Choroid plexus epithelial cell (primary cell): ENCODE measurements at regions not wholly inside any gene's neighbourhood (a gene's known extent, or its start where the extent isn't known, plus 50 kb on each side); places are given as distances from the start of the nearest gene placed in this dataset.

Experiments
- DNase-seq: peaks from one replicate; pipeline ENCODE4 v3.0.0-alpha.2; 2010; ENCODE audit warnings: low read depth
- H3K4me3 ChIP-seq: 2 replicates; pipeline ENCODE4 v1.5.1; 2011; ENCODE audit warnings: low read depth, mild to moderate bottlenecking, control low read depth, low read length, moderate library complexity
- TF ChIP-seq, protein P1 (sequence below): conservative IDR thresholded peaks from 2 replicates; pipeline ENCODE4 v1.5.1; 2011; ENCODE audit warnings: low read depth, mild to moderate bottlenecking, control low read depth, inconsistent platforms, low read length, moderate library complexity

DNA sequence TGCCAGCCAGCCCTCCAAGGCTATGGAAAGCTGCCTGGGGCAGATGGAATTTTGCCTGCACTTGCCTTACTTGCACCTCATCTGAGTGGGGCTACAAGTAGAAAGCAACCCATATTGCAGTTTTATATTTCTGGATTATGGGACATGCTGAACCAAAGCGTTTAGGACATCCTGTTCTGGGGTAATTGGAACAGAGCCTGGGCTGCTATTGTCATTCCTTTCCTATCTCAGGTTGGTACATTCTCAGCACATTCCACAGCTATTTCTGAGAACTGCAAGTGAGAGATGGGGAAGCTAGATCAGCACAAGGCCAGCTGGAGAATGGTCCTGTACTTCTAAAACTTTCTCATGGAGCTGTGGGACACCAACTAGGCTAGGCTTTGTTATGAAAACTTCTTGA is 713.8 kb downstream of the KCNT2 start:
- TF ChIP-seq, protein P1, sequence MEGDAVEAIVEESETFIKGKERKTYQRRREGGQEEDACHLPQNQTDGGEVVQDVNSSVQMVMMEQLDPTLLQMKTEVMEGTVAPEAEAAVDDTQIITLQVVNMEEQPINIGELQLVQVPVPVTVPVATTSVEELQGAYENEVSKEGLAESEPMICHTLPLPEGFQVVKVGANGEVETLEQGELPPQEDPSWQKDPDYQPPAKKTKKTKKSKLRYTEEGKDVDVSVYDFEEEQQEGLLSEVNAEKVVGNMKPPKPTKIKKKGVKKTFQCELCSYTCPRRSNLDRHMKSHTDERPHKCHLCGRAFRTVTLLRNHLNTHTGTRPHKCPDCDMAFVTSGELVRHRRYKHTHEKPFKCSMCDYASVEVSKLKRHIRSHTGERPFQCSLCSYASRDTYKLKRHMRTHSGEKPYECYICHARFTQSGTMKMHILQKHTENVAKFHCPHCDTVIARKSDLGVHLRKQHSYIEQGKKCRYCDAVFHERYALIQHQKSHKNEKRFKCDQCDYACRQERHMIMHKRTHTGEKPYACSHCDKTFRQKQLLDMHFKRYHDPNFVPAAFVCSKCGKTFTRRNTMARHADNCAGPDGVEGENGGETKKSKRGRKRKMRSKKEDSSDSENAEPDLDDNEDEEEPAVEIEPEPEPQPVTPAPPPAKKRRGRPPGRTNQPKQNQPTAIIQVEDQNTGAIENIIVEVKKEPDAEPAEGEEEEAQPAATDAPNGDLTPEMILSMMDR = no peak
- no peak overlapping the region for H3K4me3 ChIP-seq
- peak; percentile 86 for DNase-seq

DNA sequence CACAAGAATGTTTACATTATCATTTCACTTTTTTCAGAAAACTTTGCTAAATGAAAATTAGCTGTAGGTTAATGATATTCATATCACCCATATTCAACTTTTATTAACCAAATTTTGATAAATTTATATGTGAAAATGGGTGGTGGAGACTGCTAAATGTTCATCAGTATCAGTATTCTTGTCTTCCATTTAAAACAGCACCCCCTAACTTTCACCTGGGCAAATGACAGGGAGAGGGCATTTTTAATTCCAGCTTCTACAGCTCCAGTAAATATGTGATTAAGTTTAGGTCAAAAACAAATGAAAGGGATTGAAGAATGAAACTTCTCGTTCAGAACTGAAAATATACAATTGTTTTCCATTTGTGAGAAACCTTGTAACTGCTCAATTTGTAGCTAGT is 722.2 kb downstream of the KCNT2 start:
- TF ChIP-seq, protein P1 = peak; percentile 14
- DNase-seq = no peak
- no peak overlapping the region for H3K4me3 ChIP-seq

DNA sequence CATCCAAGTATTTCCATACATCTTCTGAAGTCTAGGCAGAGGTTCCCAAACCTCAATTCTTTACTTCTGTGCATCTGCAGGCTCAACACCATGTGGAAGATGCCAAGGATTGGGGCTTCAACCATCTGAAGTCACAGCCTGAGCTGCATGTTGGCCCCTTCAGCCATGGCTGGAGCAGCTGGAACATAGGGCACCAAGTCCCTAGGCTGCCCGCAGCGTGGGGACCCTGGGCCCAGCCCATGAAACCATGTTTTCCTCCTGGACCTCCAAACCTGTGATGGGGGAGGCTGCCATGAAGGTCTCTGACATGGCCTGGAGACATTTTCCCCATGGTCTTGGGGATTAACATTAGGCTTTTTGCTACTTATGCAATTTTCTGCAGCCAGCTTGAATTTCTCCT is 729.8 kb downstream of the KCNT2 start:
- TF ChIP-seq, protein P1 = no peak
- no peak overlapping the region for H3K4me3 ChIP-seq
- DNase-seq = no peak

DNA sequence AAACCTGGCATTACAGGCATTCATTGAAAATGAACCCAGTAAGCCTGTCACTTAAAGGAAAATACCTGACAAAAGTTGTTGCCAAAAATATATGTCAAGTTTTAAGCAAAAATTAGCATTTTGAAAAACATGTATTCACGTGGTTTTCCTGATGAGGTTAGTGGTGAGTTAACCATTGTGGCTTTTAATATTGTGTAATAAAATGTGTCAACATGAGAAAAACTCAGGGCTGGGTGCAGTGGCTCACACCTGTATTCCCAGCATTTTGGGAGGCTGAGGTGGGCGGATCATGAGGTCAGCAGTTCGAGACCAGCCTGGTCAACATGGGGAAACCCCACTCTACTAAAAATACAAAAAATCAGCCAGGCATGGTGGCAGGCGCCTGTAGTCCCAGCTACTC is 731.4 kb downstream of the KCNT2 start:
- DNase-seq = no peak
- H3K4me3 ChIP-seq = no peak overlapping the region
- TF ChIP-seq, protein P1 = no peak

DNA sequence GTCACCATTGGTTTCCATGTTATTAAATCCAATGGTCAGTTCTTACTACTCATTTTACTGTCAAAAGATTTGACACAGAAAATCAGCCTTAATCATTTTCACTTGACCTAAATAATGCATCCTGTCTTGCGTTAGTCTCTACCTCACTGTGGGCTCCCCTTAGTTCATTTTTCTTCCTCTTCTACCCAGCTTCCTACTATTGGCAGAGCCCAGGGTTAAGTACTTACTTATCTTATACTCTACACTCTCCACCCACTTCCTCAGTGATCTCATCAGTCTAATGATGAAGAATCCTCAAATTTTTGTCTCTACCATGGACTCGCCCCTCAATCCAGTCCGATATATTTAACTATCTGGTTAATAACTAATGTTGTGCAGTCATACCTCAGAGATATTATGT is 735.9 kb downstream of the KCNT2 start:
- no peak for DNase-seq
- no peak overlapping the region for H3K4me3 ChIP-seq
- TF ChIP-seq, protein P1 = no peak

DNA sequence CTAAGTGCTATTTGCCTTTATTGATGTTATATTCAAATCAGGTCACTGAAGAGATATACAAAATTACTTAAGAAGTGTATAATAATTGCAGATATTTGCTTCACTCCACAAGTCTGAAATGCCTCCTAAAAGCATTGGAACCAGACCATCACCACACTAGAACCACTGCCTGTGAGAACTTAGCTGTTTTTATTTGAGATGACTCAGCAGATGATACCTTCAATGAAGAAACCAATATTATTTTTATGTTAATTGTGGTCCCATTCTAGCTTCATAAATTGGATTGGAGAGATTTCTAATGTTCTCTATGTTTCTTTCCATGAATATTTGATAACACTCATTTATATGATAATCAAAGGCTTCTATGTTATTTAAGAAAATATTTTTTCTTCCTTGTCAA is 740.6 kb downstream of the KCNT2 start:
- no peak overlapping the region for H3K4me3 ChIP-seq
- TF ChIP-seq, protein P1 = no peak
- DNase-seq = no peak

DNA sequence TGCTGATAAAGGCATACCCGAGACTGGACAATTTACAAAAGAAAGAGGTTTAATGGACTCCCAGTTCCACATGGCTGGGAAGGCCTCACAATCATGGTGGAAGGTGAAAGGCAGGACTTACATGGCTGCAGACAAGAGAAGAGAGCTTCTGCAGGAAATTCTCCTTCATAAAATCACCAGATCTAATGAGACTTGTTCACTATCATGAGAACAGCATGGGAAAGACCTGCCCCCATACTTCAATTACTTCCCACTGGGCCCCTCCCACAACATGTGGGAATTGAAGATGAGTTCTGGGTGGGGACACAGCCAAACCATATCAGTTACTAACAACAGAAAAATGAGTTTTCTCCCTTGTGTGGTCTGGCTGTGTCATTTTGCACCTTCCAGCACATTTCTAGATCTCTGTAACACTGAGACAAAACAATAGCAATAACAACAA is 741.4 kb downstream of the KCNT2 start:
- DNase-seq = no peak
- TF ChIP-seq, protein P1 = no peak
- H3K4me3 ChIP-seq = no peak overlapping the region
